ENCODE measurements at regions not wholly inside any gene's neighbourhood (a gene's known extent, or its start where the extent isn't known, plus 50 kb on each side); places are given as distances from the start of the nearest gene placed in this dataset.

DNA sequence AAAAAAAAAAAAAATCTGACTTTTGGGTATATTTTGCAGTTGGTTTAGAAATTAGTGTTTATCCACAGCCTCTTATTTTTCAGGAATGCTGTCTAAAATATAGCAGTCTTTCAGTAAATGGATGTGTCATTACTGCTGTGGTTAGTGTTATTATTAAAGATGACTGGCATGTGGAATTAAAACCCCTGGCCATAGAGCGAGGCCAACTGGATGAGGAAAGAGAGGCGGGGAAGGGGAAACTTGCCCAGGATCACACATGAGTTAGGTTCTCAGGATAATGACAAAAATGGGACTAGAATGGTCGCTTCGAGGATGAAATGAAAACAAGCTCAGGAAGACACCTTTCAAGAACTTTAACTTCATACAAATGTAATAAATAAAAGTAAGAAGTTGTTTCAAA, 57.4 kb upstream of the APCDD1 start:
- Histone ChIP-seq H3K27ac (ENCODE audit: low read depth, low read length) (no peak overlapping the region), H3K4me1 (ENCODE audit: control insufficient read depth in 2 of 2, insufficient read depth in 2 of 2, low read length in 2 of 2) (no peaks in the 10 kb centered on the region), H3K36me3 (ENCODE audit: control insufficient read depth in 2 of 3, insufficient read depth in 3 of 3, low read length in 3 of 3) (no peaks in the 10 kb centered on the region), H3K4me3 (ENCODE audit: low read length) (no peak overlapping the region), H3K9me3 (ENCODE audit: control insufficient read depth in 2 of 3, low read length in 3 of 3) (no peaks in the 10 kb centered on the region), H3K27me3 (ENCODE audit: control insufficient read depth in 2 of 2, insufficient read depth in 2 of 2, low read length in 2 of 2) (no peaks in the 10 kb centered on the region)
- no peak for ATAC-seq
- no peak overlapping the region for H3K27ac Mint-ChIP-seq
- CTCF ChIA-PET = no interaction called here
- peaks cover 0 to 7% (median 0%) of the 10 kb centered on the region in 11 donors for H3K9me3 Mint-ChIP-seq
- DNase-seq = no peak
- H3K4me1 Mint-ChIP-seq = peaks cover 0 to 2% (median 0%) of the 10 kb centered on the region in 7 donors
- H3K4me3 Mint-ChIP-seq = no peak overlapping the region
- H3K27me3 Mint-ChIP-seq = peaks cover 14 to 42% (median 18%) of the 10 kb centered on the region in 5 donors
- no peaks in the 10 kb centered on the region for H3K36me3 Mint-ChIP-seq
- intact Hi-C loops (cut with micrococcal nuclease) = no loop called here
- POLR2A ChIA-PET = no interaction called here

DNA sequence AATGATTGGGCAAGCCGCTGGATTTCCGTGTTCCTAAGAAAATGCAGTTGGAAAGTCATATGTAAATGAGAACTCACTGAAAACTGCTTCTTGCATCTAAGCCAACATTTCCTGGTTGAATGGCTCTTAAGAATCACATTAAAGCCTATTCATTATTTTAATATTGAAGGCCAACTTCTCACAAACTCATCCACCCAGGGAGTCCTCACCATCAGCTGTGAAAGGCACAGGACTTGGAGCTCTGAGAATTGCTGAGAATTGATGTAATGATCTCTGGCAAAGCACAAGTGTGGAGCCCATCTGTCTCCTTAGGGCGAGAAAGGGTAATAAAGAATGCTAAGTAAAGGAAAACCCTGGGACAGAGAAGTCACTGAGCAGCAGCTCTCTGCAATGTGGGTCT, 55.9 kb upstream of the APCDD1 start:
- H3K9me3 Mint-ChIP-seq = peaks cover 0 to 6% (median 0%) of the 10 kb centered on the region in 11 donors
- POLR2A ChIA-PET = no interaction called here
- intact Hi-C loops (cut with micrococcal nuclease) = no loop called here

DNA sequence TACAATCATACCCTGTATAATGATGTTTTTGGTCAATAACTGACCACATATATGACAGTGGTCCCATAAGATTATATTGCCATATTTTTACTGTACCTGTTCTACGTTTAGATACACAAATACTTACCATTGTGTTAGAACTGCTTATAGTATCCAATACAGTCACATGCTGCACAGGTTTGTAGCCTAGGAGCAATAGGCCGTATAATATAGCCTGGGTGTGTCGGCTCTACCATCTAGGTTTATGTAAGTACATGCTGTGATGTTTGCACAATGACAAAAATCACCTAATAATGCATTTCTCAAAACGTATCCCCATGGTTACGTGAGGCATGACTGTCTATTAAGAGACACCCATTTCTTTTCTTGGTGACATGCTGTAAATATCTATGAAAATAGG, 55.0 kb upstream of the APCDD1 start:
- Histone ChIP-seq H3K27me3 (ENCODE audit: control insufficient read depth in 2 of 2, insufficient read depth in 2 of 2, low read length in 2 of 2) (no peaks in the 10 kb centered on the region), H3K27ac (ENCODE audit: low read depth, low read length) (no peak overlapping the region), H3K4me3 (ENCODE audit: low read length) (no peak overlapping the region), H3K36me3 (ENCODE audit: control insufficient read depth in 2 of 3, insufficient read depth in 3 of 3, low read length in 3 of 3) (no peaks in the 10 kb centered on the region), H3K4me1 (ENCODE audit: control insufficient read depth in 2 of 2, insufficient read depth in 2 of 2, low read length in 2 of 2) (no peaks in the 10 kb centered on the region), H3K9me3 (ENCODE audit: control insufficient read depth in 2 of 3, low read length in 3 of 3) (no peaks in the 10 kb centered on the region)
- intact Hi-C loops (cut with micrococcal nuclease) = no loop called here
- ChIA-PET POLR2A (no interaction called here), CTCF (no interaction called here)
- no peak overlapping the region for H3K4me3 Mint-ChIP-seq
- H3K27ac Mint-ChIP-seq = no peak overlapping the region
- no peak for ATAC-seq
- peaks cover 13 to 56% (median 14%) of the 10 kb centered on the region in 5 donors for H3K27me3 Mint-ChIP-seq
- no peaks in the 10 kb centered on the region for H3K36me3 Mint-ChIP-seq
- H3K9me3 Mint-ChIP-seq = peaks cover 0 to under 1% (median 0%) of the 10 kb centered on the region in 11 donors
- no peak for DNase-seq
- peaks cover 0 to 2% (median 0%) of the 10 kb centered on the region in 7 donors for H3K4me1 Mint-ChIP-seq

More for the DNA sequence above, 55.9 kb upstream of the APCDD1 start:
- H3K27ac ChIP-seq (ENCODE audit: low read depth, low read length) = no peak overlapping the region
- Mint-ChIP-seq H3K36me3 (no peaks in the 10 kb centered on the region), H3K27ac (no peak overlapping the region), H3K4me1 (peaks cover 0 to 2% (median 0%) of the 10 kb centered on the region in 7 donors), H3K4me3 (no peak overlapping the region), H3K27me3 (peaks cover 13 to 47% (median 14%) of the 10 kb centered on the region in 5 donors)
- H3K27me3 ChIP-seq (ENCODE audit: control insufficient read depth in 2 of 2, insufficient read depth in 2 of 2, low read length in 2 of 2) = no peaks in the 10 kb centered on the region
- no peaks in the 10 kb centered on the region for H3K36me3 ChIP-seq (ENCODE audit: control insufficient read depth in 2 of 3, insufficient read depth in 3 of 3, low read length in 3 of 3)
- DNase-seq (no peak), ATAC-seq (no peak)
- no peaks in the 10 kb centered on the region for H3K9me3 ChIP-seq (ENCODE audit: control insufficient read depth in 2 of 3, low read length in 3 of 3)
- H3K4me3 ChIP-seq (ENCODE audit: low read length) = no peak overlapping the region
- H3K4me1 ChIP-seq (ENCODE audit: control insufficient read depth in 2 of 2, insufficient read depth in 2 of 2, low read length in 2 of 2) = no peaks in the 10 kb centered on the region
- CTCF ChIA-PET = no interaction called here

DNA sequence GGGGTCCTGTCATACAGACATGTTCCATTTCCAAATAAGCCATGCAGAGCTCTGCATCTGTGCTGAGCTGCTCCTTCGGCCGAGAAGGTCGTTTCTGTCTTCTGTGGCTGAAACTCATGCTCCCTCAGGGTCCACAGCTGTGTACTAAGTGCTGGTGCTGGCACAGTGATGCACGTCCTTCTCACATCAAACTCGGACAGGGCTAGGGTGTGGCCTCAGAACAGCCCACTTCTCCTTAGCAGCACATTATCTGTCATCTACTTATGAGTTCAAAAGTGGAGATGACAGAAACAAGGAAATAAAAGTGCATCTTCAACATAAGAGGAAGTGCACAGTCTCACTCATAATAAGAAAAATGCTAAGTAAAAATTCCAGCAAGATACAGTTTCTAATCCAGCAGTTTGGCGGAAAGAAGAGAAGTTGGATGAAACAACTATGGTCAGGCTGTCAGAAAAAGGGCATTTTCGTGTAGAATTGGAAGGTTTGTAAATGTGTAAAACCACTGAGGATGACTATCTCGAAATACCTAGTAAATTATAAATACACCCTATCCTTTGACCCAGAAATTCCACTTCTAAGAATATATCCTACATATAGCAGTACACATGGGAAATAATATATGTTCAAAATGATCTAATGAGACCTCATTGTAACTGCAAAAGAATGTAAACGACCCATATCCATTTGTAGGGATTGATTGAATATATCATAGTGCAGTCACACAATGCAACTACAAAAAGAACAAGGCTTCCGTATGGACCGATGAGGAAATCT, 53.7 kb upstream of the APCDD1 start:
- Histone ChIP-seq H3K27me3 (ENCODE audit: control insufficient read depth in 2 of 2, insufficient read depth in 2 of 2, low read length in 2 of 2) (peaks cover 0 to 5% of the 10 kb centered on the region in 2 donors), H3K9me3 (ENCODE audit: control insufficient read depth in 2 of 3, low read length in 3 of 3) (no peaks in the 10 kb centered on the region), H3K27ac (ENCODE audit: low read depth, low read length) (no peak overlapping the region), H3K36me3 (ENCODE audit: control insufficient read depth in 2 of 3, insufficient read depth in 3 of 3, low read length in 3 of 3) (no peaks in the 10 kb centered on the region), H3K4me3 (ENCODE audit: low read length) (no peak overlapping the region), H3K4me1 (ENCODE audit: control insufficient read depth in 2 of 2, insufficient read depth in 2 of 2, low read length in 2 of 2) (no peaks in the 10 kb centered on the region)
- no peaks in the 10 kb centered on the region for H3K9me3 Mint-ChIP-seq
- DNase-seq (no peak), ATAC-seq (peak; percentile 93)
- ChIA-PET CTCF (no interaction called here), POLR2A (no interaction called here)
- intact Hi-C loops (cut with micrococcal nuclease) = no loop called here
- H3K36me3 Mint-ChIP-seq = no peaks in the 10 kb centered on the region
- H3K27me3 Mint-ChIP-seq = peaks cover 9 to 63% (median 20%) of the 10 kb centered on the region in 5 donors
- no peak overlapping the region for H3K27ac Mint-ChIP-seq
- peaks cover 0 to 2% (median 0%) of the 10 kb centered on the region in 7 donors for H3K4me1 Mint-ChIP-seq
- no peak overlapping the region for H3K4me3 Mint-ChIP-seq

- Histone ChIP-seq H3K9me3 (ENCODE audit: control insufficient read depth in 2 of 3, low read length in 3 of 3) (no peaks in the 10 kb centered on the region), H3K36me3 (ENCODE audit: control insufficient read depth in 2 of 3, insufficient read depth in 3 of 3, low read length in 3 of 3) (no peaks in the 10 kb centered on the region), H3K4me1 (ENCODE audit: control insufficient read depth in 2 of 2, insufficient read depth in 2 of 2, low read length in 2 of 2) (no peaks in the 10 kb centered on the region), H3K27ac (ENCODE audit: low read depth, low read length) (no peak overlapping the region), H3K4me3 (ENCODE audit: low read length) (no peak overlapping the region), H3K27me3 (ENCODE audit: control insufficient read depth in 2 of 2, insufficient read depth in 2 of 2, low read length in 2 of 2) (peaks cover 0 to 5% of the 10 kb centered on the region in 2 donors)
- H3K36me3 Mint-ChIP-seq = no peaks in the 10 kb centered on the region
- H3K27ac Mint-ChIP-seq = no peak overlapping the region
- H3K27me3 Mint-ChIP-seq = peaks cover 12 to 64% (median 20%) of the 10 kb centered on the region in 5 donors
- H3K9me3 Mint-ChIP-seq = no peaks in the 10 kb centered on the region
- DNase-seq (no peak), ATAC-seq (peak; percentile 56)
- ChIA-PET CTCF (no interaction called here), POLR2A (no interaction called here)
- peaks cover 0 to 2% (median 0%) of the 10 kb centered on the region in 7 donors for H3K4me1 Mint-ChIP-seq
- H3K4me3 Mint-ChIP-seq = no peak overlapping the region
- intact Hi-C loops (cut with micrococcal nuclease) = no loop called here
These were observed 52.9 kb upstream of the APCDD1 start for GRCh38 chr18:10401521-10401920.

DNA sequence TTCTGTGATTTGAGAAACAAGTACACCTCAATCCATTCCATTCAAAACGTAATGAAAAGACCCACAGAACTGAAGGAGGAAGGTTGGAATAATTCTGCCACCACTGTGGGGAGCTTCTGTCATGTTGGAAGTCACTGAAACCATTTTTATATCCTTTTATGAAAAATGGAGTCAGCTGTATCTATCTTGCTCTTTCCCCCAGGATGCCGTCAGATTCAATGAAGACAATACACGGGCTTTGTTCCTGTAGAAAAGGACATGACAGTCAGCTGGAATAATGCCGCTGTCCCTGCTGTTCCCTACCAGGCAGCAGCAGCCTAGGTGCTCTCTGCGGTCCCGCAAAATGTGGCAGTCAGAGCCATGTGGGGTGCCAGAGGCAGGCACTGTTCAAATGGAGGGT, 52.5 kb upstream of the APCDD1 start:
- H3K27me3 ChIP-seq (ENCODE audit: control insufficient read depth in 2 of 2, insufficient read depth in 2 of 2, low read length in 2 of 2) = peaks cover 0 to 5% of the 10 kb centered on the region in 2 donors
- DNase-seq (no peak), ATAC-seq (no peak)
- no peaks in the 10 kb centered on the region for H3K4me1 ChIP-seq (ENCODE audit: control insufficient read depth in 2 of 2, insufficient read depth in 2 of 2, low read length in 2 of 2)
- no peaks in the 10 kb centered on the region for H3K36me3 Mint-ChIP-seq
- intact Hi-C loops (cut with micrococcal nuclease) = no loop called here
- no peak overlapping the region for H3K27ac ChIP-seq (ENCODE audit: low read depth, low read length)
- CTCF ChIA-PET = no interaction called here
- H3K4me3 ChIP-seq (ENCODE audit: low read length) = no peak overlapping the region
- H3K4me1 Mint-ChIP-seq = peaks cover 0 to 2% (median 0%) of the 10 kb centered on the region in 7 donors
- no peaks in the 10 kb centered on the region for H3K36me3 ChIP-seq (ENCODE audit: control insufficient read depth in 2 of 3, insufficient read depth in 3 of 3, low read length in 3 of 3)
- no peak overlapping the region for H3K4me3 Mint-ChIP-seq
- H3K9me3 ChIP-seq (ENCODE audit: control insufficient read depth in 2 of 3, low read length in 3 of 3) = no peaks in the 10 kb centered on the region
- no peak overlapping the region for H3K27ac Mint-ChIP-seq
- H3K27me3 Mint-ChIP-seq = peaks cover 11 to 64% (median 19%) of the 10 kb centered on the region in 5 donors
- no peaks in the 10 kb centered on the region for H3K9me3 Mint-ChIP-seq
- POLR2A ChIA-PET = no interaction called here

All from naive thymus-derived CD4-positive, alpha-beta T cell (primary cell).